Fibroblast of skin of back (primary cell): ENCODE measurements at regions not wholly inside any gene's neighbourhood (a gene's known extent, or its start where the extent isn't known, plus 50 kb on each side); places are given as distances from the start of the nearest gene placed in this dataset.
"Not testable (repeated sequence)": the region's sequence is repeated elsewhere in the genome, so short reads cannot be mapped to it uniquely, and the experiment has no call there.

Experiments used
- DNase-seq: peaks from one replicate; pipeline ENCODE4 v3.0.0-alpha.2; 2013

DNA sequence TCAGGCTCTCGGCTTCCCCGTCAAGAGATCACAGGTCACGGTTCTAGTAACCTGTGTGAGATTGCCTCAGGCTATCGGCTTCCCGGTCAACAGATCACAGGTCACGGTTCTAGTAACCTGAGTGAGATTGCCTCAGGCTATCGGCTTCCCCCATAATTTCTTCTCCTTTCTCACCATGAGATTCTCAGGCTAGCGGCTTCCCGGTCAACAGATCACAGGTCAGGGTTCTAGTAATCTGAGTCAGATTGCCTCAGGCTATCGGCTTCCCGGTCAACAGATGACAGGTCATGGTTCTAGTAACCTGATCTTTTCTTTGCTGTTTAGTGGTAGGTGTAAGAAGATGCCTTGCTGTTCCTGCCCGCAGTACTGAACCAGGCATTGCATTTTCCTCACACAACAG lies 418.2 kb upstream of the ZNF717 start:
- DNase-seq: no peak

DNA sequence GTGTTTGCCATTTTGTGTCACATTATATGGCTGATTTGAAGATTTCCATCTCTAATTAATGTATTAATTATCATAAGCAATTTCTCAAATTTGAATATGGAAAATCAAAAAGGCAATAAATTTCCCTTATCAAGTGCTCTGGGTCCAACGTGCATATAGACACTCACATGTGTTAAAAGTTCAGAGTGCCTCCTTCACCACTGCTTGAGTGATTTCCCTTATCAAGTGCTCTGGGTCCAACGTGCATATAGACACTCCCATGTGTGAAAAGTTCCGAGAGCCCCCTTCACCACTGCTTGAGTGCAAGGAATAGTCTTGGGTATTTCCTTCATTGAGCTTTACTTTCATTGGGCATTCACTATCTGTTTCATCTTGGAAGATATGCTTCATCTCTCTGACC lies 421.0 kb upstream of the ZNF717 start:
- DNase-seq: no peak

DNA sequence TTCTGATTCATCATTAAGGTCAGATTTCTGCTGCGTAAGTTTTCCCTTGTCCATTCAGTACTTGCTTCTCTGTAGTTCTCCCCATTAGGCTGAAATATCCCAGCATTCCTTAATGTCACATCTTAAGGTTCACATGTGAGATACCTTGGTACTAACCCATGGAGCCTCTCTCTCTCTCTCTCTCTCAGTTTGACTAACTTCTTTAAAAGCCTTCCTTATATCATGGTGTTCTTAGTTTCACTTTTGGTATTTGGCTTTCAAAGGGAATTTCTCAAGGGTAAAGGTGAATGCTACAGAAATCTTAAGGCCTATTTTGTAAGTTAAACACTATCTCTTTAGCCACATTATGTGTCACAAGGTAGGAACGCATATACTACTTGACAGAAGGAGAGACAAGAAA lies 427.3 kb upstream of the ZNF717 start:
- no peak for DNase-seq

DNA sequence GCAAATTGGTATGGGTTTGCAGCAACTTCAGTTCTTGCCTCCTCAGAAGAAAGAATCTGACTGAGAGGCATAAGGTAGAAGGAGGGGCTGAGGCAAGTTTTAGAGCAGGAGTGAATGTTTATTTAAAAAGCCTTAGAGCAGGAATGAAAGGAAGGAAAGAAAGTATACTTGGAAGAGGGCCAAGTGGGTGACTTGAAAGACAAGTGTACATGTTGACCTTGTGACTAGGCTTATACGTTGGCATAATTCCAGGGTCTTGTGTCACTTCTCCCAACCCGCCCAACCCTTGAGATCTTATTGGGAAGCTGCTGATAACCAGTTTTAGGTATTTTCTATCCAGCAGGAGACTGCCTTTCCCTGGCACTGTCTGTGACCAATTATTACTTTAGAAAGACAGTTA lies 436.9 kb upstream of the ZNF717 start:
- peak; percentile 22 for DNase-seq

DNA sequence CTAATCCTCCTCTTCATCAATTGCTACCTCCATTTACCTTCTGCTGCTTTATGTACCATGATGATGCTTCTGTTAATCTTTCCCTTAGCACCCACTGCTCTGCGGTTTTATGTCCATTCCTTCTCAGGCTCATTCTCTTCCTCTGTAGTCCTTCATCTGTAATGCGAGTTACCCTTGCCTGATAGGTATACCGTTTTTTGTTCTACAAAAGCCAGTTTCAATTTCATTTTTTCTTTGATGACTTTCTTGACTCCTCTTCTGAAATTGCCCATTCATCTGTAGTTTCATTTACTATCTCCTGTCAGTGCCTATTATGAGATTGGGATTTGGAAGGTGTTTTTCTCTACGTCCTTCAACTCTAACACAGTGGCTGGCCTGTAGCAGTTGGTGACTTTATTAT lies 445.9 kb upstream of the ZNF717 start:
- no peak for DNase-seq

DNA sequence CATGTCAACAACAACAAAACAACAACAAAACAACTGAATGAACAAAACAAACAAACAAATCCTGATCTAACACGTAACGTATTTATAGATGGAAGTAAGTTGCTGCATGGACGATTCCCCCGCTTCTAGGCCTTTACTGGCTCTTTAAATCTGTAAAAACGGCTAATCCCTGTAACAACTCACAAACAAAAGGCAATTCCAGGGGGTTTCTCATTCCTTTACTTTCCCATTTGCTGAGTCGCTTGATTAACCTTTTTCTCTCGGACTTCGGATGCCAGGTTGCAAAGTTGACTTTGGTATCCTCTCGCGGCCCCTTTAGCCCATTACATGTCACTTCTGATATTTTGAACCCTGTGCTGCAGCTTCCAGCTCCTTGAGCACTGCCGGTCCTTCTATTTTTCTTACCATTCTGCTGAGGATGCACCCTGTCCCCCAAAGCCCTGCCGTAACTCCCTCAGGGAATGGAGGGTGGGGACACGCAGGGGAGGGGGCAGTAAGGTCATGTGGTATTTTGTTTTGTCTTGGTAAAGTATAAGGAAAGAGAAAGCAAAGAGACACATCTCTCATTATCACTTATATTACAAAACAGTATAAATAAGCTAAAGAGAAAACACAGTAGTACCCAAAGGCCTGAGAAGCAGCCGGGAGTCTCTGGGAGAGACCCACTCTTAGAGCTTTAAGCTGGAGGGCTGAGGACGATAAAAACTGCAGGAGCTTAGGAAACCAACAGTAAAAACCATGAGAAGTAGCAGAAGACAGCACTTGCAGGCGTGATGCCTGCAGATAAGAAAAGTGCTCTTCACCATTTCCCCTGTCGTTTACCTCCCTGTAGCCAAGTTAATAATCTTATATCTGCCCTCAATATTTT lies 457.8 kb upstream of the ZNF717 start:
- no peak for DNase-seq

DNA sequence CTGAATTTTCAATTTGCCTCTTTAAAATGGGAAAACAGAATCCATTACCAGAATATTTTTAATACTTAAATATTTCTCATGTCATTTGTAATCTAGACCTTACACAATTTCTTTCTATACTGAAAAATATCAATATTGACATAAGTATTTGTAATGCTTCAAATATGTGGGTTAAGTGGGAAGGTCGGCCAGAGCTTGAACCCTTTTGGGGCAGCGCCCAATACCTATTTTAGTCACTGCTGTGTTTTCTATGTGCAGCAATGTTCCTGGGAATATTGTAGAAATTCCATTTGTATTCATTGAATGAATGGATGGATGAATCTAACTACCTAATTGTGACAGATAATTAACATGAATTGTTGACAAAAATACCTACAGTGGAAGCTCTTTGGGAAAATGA lies 459.7 kb upstream of the ZNF717 start:
- DNase-seq: peak; percentile 75

DNA sequence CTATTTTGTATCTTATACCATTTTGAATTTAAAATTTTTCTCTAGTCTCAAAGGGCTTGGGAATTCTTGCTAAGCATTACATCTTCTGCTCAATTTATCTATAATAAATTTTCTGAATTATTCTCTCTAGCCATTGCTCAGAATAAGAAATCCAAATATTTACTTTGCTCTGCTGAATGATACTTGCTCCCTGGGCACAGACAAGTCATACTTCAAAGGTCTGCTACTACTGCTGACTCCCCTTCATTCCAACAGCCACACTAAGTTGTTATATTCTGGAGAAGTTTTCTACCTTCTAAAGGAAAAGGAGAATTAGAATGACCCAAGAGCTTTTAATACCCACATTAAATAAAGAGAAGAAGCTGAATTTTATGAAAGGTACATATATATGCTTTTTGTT lies 460.3 kb upstream of the ZNF717 start:
- peak; percentile 46 for DNase-seq

DNA sequence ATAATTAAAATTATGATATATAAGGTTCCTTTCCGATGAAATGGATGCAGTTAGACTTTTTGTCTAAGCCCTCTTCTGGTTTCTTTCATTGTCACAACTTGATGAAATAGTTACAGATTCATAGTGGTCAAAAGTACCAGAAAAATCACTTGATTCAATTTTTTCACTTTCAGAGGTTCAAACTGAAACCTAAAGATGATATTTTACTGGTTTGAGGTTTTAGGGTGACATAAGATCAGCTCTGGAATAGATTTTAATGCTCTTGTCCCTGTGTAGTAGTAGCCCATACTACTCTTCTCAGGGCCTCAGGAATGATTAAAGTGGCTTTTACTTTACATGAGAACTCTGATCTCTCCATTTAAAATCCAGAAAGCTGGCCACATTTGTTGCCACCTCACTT lies 479.1 kb upstream of the ZNF717 start:
- DNase-seq: no peak

DNA sequence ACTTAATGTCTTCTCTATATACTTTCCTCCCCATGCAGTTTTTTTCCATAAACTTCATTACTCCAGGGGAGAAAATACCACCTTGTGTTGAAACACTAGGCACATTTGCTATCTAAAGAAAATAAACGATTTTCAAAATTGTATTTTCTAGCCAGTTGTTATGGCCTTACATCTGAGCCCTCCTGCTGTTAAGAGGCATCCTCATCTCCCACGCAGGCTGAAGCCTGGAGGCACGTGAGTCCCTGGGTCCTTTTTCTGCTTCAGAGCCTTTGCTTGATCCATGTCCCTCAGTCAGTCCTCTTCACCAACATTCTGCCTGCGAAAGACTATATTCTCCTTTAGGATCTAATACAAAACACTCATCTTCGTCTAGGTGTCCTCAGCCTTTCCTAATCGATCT lies 479.6 kb upstream of the ZNF717 start:
- no peak for DNase-seq

DNA sequence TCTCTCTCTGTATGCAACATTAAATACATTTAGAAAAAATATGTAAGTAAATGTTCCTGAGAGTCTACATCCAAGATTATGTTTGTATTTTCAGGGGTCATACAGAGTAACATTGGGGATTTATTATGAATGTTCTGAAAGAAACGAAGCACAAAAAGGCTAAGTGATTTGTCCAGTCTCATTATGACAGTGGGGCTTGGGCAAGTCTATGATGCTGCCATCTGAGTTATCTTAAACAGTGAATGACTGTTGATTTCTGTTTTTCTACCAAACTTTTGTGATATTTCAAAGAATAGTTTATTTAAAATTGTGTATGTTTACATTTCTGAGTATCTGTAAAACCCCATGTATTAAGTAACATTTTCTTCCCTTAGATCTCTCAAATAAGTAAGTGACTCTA lies 481.2 kb upstream of the ZNF717 start:
- no peak for DNase-seq

DNA sequence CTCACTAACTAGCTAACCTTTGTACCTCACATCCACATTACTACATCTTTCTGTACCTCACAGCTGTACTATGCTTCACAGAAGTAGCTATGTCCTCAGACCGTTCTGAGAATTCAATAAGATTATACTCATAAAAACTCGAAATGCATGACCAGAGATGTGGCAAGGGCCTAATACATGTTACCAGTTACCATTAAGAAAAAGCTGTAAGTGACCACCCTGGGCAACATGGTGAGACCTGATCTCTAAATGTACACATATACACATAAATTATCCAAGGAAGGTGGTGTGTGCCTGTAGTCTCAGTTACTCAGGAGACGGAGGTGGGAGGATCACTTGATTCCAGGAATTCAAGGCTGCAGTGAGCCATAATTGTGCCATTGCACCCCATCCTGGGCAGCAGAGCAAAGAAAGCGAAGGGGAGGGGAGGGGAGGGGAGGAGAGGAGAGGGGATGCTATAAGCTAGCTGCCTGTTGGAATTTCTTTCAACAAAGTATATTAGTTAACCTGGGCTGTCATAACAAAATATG lies 482.6 kb upstream of the ZNF717 start:
- DNase-seq: no peak

DNA sequence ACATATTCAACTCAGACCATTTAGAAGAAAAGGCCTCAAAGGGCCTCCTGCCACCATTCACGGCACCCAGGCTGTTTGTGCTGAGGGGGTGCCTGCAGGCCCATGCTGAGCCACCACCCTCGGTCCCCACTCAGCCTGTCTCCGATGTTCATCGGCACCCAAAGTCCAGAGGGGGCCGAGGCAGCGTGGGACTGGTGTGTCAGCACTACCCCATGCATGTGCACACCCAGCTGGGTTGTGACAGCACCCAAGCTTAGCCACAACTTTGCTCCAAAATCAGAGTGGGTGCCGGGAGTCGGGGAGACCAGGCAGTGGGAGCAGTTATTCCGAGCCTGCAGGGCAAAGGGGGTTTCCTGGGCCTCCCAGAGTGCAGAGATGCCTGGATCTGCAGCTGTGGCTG lies 508.5 kb upstream of the ZNF717 start:
- no peak for DNase-seq

DNA sequence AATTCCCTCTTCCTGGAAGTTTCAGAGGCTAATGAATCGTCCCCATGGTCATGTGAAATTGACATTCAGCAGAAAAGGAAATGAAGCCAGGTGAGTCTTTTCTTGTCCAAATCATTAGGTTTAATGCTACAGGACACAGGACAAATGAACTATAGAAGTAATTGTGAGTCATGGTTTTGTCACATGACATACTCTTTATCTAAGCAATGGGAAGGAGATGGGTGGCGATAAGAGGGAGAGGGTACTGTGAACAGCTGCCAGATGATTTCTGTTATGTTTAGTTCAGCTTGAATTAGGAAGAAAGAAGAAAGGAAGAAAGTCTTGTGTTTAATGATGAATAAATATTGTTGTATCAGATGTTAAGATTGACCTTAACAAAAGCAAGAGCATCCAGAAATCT lies 515.4 kb upstream of the ZNF717 start:
- no peak for DNase-seq

DNA sequence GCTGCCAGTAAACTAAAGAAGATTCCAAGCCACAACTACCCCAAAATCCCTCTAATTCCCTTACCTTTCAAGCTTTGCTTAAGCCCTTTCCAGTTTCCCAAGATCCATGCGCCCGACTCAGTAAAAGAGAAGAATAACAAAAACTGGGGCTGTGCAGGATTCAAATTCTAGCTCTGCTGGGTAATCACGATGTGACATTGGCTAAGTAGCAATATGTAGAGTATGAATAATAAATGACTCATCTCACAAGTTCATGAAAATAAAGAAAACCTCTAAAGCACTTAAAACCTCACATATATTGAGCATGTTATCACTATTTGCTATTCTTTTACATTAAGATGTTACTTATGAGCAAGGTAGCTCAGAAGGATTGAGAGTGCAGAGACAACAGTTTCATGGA lies 522.2 kb upstream of the ZNF717 start:
- DNase-seq: peak; percentile 83

DNA sequence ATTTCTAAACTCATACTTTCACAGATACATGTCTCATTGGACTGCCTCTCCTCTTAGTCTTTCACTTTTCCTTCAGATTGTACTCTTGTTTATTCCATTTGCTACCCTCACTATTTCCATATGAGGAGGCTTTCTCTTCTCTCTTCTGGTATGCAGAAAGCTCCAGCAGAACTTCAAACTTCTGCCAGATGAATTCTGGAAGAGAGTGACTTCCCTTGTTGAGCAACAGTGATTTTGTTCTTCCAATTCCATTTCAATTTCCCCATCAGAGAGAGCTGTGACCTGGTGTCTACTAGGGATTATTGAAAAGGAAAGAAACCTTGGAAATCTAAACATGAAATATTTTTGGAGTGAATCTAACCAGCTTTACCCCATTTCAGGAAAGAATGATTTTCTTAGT lies 523.2 kb upstream of the ZNF717 start:
- peak; percentile 34 for DNase-seq

DNA sequence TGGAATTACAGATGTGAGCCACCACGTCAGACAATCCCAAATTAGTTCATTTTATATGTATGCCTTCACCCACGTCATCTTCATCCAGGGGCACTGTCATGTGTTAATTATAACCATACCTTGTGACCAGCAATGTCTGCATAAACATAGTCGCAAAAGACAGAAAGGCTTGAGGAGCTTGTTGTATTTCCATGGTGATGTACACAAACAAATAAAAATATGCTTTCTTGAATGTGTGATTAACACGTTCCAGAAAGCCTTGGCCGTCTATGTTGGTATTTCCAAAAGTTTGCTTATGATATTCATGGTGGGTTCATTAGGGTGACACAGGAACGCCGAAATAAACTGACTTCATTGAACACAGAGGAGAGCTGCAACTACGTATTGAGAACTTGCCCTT lies 524.7 kb upstream of the ZNF717 start:
- DNase-seq: no peak

DNA sequence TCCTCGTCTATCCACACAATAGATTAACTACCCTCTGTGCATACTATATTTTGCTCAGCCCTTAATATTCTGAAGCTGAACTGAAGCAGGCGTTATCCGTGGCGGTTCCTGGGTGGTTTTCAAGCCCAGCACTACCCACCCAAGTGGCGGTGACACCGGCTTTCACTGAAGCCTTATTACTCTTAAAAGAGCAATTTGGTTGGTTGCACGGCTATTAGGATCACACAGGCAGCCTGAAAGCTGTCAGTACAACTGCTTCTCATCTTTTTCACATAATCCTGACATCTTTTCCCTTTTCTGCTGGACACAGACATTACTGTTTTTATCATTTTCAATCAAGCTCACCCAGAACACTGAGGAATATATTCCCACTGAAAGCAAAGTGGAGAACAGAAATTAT lies 525.3 kb upstream of the ZNF717 start:
- no peak for DNase-seq

DNA sequence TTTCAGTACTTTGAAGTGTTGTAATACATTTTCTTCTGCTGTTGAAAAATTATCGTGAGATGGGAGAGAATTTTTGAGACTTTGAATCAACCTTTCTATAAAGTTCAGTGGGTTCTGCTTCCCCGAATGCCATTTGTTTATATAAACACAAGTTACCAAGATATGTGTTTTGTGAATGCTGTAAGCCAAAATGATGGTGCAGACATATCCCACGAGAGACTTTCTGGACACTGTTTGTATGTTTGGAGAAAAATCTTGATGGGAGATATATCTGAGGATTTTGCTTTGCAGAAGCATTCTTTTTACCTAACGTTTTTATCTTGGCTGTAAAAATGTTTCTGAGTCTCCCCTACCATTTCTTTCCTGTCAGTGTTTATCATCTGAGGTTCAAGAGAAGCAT lies 526.6 kb upstream of the ZNF717 start:
- no peak for DNase-seq

DNA sequence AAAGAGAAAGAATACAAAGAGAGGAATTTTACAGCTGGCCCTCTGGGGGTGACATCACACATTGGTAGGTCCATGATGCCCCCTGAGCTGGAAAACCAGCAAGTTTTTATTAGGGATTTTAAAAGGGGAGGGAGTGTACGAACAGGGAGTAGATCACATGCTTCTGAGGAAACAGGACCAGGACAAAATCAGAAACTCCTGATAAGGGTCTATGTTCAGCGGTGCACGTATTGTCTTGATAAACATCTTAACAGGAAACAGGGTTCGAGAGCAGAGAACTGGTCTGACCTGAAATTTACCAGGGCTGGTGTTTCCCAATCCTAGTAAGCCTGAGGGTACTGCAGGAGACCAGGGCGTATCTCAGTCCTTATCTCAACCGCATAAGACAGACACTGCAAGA lies 530.6 kb upstream of the ZNF717 start:
- DNase-seq: not testable (repeated sequence)

DNA sequence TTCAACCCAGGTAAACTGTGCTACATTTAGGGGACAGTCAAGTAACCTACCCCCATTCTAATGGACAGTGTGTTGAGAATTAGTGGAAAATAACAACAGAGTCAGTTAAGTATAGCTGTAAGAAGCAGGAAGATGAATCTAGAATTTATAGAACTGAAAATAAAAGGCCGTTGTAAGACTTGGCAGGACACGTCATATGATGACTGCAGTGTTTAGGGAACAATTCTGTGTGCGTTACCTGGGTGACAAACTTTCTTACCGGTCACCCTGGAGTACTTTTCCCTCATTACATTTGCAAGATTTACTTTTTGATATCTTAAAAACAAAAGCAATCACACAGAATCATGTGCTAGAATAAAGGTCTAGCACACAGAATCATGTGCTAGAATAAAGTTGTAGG lies 536.3 kb upstream of the ZNF717 start:
- DNase-seq: no peak

DNA sequence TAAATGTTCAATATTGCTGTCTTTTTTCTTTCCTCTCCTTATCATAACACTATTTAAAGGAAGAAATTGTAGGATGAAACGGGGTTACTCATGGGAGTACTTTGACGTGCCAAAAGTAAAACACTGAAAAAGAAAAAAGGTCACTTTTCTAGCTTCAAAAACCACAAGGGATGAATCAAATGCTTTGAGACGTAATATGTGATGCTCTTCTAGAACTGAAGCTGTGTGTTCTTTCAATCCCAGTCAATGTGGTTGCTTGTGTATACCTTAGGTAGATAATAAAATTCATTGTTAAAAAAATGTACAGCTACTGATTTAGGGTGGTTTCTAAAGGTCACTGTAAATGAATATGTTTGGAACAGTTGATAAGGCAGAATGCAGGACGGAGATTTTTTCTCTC lies 538.8 kb upstream of the ZNF717 start:
- DNase-seq: no peak

DNA sequence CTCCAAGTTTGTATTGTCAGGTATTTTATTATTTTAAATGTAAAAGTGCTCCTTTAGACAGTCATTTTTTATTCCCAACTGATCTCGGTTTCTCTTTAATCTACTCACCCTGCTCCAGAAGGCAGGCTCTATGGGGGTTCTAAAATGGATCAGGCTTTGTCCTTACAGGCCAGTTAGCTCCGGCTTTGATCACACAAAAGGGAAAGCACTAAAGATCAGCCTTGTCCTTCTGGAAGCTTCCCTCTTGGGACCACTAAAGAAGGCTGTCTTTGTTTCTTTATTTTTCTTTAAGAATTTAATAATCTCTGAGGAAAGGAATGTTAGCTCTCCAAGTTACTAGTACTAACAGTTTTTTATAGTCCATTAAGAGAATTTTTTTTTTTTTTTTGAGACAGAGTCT lies 560.5 kb upstream of the ZNF717 start:
- DNase-seq: peak; percentile 24

DNA sequence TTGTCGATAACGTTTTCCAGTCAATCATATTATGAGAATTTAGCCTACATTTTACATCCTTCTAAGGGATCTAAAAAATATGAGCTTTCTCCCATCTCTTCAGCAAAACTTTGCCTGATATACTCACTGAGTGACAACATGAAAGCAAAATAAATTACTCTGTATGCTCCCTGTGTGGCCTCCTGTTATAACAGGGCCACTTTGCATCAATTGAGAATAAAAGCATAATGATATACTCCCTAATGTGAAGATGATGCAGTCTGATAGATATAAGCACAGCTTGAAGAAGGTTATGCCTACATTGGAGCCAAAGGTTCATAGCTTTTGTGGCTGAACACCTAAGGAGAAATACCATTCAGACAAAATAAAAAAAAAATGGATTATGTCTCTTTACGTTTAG lies 561.3 kb upstream of the ZNF717 start:
- DNase-seq: no peak
